ENCODE measurements at regions not wholly inside any gene's neighbourhood (a gene's known extent, or its start where the extent isn't known, plus 50 kb on each side); places are given as distances from the start of the nearest gene placed in this dataset.

GRCh38 chr2:122101319-122101718 is 345.9 kb downstream of the TSN start:
- Histone ChIP-seq H3K36me3 (replicated peaks in 1 of 2; ENCODE audit: insufficient read depth in 1 of 2, low read depth in 2 of 2) (no peaks in the 10 kb centered on the region), H3K27ac (no peak overlapping the region), H3K4me3 (no peak overlapping the region), H3K27me3 (no peaks in the 10 kb centered on the region), H3K9me3 (no peaks in the 10 kb centered on the region), H3K4me1 (no peaks in the 10 kb centered on the region)
- DNase-seq (no peak), ATAC-seq (no peak)
- TF ChIP-seq POLR2A (IDR thresholded peaks at IDR 0.05): no peak
- no peak for TF ChIP-seq CTCF (IDR thresholded peaks at IDR 0.05)
- intact Hi-C loops (cut with DNase I): no loop called here
- WGBS, 2 donors: 76 to 80% methylated on average over 5 of the region's 5 CpGs

- TF ChIP-seq CTCF (IDR thresholded peaks at IDR 0.05): no peak
- no peak for TF ChIP-seq POLR2A (IDR thresholded peaks at IDR 0.05)
- Histone ChIP-seq H3K27ac (no peak overlapping the region), H3K36me3 (replicated peaks in 1 of 2; ENCODE audit: insufficient read depth in 1 of 2, low read depth in 2 of 2) (no peaks in the 10 kb centered on the region), H3K27me3 (no peaks in the 10 kb centered on the region), H3K4me1 (no peaks in the 10 kb centered on the region), H3K9me3 (no peaks in the 10 kb centered on the region), H3K4me3 (no peak overlapping the region)
- ATAC-seq (no peak), DNase-seq (no peak)
- intact Hi-C loops (cut with DNase I): no loop called here
- 75 to 78% methylated on average over 2 of the region's 2 CpGs for WGBS, 2 donors
These were observed 349.9 kb downstream of the TSN start for GRCh38 chr2:122105171-122105876.

- 4 to 21% methylated on average over 3 of the region's 3 CpGs for WGBS, 2 donors
- H3K27ac ChIP-seq: no peak overlapping the region
- H3K27me3 ChIP-seq: no peaks in the 10 kb centered on the region
- TF ChIP-seq POLR2A (IDR thresholded peaks at IDR 0.05) (no peak), CTCF (IDR thresholded peaks at IDR 0.05) (no peak)
- no peaks in the 10 kb centered on the region for H3K36me3 ChIP-seq (replicated peaks in 1 of 2; ENCODE audit: insufficient read depth in 1 of 2, low read depth in 2 of 2)
- H3K4me1 ChIP-seq: no peaks in the 10 kb centered on the region
- DNase-seq (no peak), ATAC-seq (peak; percentile 21)
- no peaks in the 10 kb centered on the region for H3K9me3 ChIP-seq
- intact Hi-C loops (cut with DNase I): no loop called here
- no peak overlapping the region for H3K4me3 ChIP-seq
These were observed 350.4 kb downstream of the TSN start for GRCh38 chr2:122105877-122106206.

GRCh38 chr2:122108186-122108585 is 352.7 kb downstream of the TSN start:
- no peak for DNase-seq
- 33 to 53% methylated on average over 1 of the region's 1 CpG for WGBS, 2 donors
- Histone ChIP-seq H3K27ac (no peak overlapping the region), H3K9me3 (no peaks in the 10 kb centered on the region), H3K4me3 (no peak overlapping the region), H3K27me3 (no peaks in the 10 kb centered on the region), H3K36me3 (replicated peaks in 1 of 2; ENCODE audit: insufficient read depth in 1 of 2, low read depth in 2 of 2) (no peaks in the 10 kb centered on the region), H3K4me1 (no peaks in the 10 kb centered on the region)
- TF ChIP-seq CTCF (IDR thresholded peaks at IDR 0.05) (no peak), POLR2A (IDR thresholded peaks at IDR 0.05) (no peak)
- no peak for ATAC-seq
- intact Hi-C loops (cut with DNase I): no loop called here

Data from body of pancreas (tissue), 4 donors.